Endometrium (tissue), 2 donors: ENCODE measurements at regions not wholly inside any gene's neighbourhood (a gene's known extent, or its start where the extent isn't known, plus 50 kb on each side); places are given as distances from the start of the nearest gene placed in this dataset.
A peak's percentile ranks its signal among the peaks of the same experiment; 100 is the strongest.
"Not testable (repeated sequence)": the region's sequence is repeated elsewhere in the genome, so short reads cannot be mapped to it uniquely, and the experiment has no call there.

Experiments used
- FAIRE-seq: peaks from 2 replicates; lab custom pipeline; 2012; peaks lifted over from hg19 to GRCh38; lab: Jason Lieb, UNC
- donor health status: control.
- donor health status: control.

DNA sequence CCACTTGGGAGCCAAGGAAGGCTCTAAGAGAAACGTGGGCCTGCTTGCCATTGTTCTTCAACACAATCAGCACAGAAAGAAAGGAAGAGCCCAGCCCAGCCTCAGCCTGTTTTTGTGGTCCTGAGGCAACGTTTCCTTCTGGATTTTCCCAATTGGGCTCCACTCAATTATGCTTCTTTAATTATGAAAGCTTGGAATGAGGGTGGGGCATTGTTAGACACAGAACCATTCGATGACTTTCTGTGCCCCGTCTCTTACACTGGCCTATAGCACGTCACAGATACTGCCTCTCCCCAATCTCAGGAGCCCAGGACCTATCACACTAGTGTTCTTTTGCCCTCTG lies 207.4 kb downstream of the ZFP36L2 start:
- no peak for FAIRE-seq

GRCh38 chr2:43018179-43019024 lies 208.0 kb downstream of the ZFP36L2 start:
- no peak for FAIRE-seq

DNA sequence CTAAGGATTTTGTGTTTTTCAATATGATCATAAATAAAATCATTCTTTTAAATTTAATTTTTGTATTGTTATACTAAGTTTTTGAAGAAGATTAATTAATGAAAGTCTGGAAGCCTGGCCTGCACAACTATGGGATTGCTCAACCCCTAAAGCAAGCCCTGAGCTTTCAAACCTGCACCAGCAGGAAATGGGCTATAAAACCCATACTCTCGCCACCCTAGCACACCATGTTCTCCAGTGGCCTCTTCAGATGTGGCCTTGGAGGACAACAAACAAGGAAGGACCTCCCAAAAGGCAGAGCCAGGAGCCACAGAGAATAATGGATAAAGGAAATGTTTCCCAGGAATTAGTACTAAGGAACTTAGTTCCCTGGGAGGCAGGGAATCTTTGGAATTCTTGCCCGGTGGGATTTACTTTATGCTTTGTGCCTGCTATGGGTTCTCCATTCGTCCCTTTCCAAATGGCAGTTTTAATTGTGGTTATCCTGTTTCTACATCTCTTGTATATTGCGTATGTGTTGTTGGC lies 212.5 kb downstream of the ZFP36L2 start:
- no peak for FAIRE-seq

GRCh38 chr2:43012966-43013365 lies 213.4 kb downstream of the ZFP36L2 start:
- FAIRE-seq: peak; percentile 70

DNA sequence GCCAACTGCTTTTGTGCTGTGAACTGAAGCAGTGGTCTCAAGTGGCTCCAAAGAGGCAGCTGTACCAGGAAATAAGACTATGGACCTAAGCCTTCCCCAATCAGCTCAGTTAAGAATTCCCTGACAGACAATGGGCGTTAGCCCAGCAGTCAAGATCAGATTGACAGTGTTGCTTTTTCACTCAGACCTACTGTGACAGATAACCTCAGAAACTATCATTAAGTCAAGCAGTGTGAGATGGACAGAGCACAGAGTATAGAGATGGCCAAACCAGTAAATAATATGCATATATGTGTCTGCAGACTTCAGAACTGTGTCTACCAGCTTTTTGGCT lies 215.3 kb downstream of the ZFP36L2 start:
- FAIRE-seq: no peak

GRCh38 chr2:43010438-43011157 lies 215.8 kb downstream of the ZFP36L2 start:
- no peak for FAIRE-seq

DNA sequence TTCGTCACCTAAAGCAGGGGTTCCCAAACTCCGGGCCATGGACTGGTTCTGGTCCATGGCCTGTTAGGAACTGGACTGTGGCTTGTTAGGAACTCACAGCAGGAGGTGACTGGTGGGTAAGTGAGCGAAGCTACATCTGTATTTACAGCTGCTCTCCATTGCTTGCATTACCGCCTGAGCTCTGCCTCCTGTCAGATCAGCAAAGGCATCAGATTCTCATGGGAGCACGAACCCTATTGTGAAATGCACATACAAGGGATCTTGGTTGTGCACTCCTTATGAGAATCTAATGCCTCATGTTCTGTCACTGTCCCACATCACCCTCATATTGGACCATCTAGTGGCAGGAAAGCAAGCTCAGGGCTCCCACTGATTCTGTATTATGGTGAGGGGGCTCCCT lies 217.0 kb downstream of the ZFP36L2 start:
- FAIRE-seq: no peak

DNA sequence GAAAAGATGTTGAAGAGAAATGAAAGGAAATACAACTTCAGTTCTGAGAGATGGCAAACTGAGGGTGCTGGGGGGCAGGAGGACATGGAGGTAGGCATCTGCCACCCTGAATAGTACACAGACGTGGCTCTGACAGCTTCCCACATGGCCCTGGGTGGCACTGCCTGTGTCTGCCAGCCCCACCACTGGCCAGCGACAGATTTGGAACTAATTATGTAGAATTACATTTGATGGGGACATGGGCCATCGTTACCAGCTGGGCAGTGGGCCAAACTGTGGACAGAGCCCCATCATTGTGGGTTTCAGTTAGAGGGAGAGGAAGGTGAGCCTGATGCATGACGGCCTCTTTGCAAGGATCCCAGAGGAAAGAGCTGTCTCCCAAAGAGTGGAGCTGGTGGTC lies 216.0 kb upstream of the HAAO start:
- no peak for FAIRE-seq

DNA sequence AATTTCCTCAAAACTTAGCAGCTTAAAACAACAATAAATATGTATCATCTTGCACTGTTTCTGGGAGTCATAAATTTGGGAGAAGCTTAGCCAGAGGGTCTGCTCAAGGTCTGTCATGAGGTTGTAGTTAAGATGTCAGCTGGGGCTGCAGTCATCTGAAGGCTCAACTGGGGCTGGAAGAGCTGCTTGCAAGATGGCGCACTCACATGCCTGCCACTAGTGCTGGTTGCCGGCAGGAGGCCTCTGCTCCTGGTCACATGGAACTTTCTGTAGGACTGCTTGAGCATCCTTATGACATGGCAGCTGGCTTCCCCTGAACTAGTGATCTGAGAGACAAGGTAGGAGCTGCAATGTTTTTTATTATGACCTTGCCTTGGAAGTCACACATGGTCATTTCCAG lies 215.5 kb upstream of the HAAO start:
- FAIRE-seq: no peak

GRCh38 chr2:43006834-43007543 lies 214.6 kb upstream of the HAAO start:
- no peak for FAIRE-seq

GRCh38 chr2:43005975-43006833 lies 213.8 kb upstream of the HAAO start:
- no peak for FAIRE-seq

- FAIRE-seq: no peak
These were observed 213.0 kb upstream of the HAAO start for GRCh38 chr2:43005245-43005974.

GRCh38 chr2:43004879-43005244 lies 212.5 kb upstream of the HAAO start:
- FAIRE-seq: no peak

DNA sequence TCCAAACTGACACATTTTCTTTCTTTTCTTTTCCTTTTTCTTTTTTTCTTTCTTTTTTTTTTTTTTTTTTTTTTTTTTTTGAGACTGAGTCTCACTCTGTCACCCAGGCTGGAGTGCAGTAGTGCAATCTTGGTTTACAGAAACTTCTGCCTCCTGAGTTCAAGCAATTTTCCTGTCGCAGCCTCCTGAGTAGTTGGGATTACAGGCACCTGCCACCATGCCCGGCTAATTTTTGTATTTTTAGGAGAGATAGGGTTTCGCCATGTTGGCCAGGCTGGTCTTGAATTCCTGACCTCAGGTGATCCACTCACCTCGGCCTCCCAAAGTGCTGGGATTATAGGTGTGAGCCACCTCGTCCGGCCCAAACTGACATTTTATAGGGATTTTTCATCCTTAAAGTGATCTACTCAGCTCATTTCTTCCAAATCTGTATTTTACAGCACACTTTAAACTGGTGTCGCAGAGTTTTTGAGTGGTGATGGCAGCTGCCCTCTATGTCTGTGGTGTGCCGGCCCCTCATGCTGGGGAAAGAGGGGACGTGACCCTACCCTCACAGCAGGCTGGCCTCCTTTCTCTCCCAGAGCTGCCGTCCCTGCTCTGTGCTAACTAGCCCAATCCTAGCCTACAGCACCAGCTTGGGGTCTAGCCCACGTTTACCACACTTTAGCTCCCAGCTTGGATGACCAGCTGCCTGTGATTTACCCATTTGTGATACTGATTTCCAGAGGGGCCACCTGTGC lies 211.9 kb upstream of the HAAO start:
- not testable (repeated sequence) for FAIRE-seq

DNA sequence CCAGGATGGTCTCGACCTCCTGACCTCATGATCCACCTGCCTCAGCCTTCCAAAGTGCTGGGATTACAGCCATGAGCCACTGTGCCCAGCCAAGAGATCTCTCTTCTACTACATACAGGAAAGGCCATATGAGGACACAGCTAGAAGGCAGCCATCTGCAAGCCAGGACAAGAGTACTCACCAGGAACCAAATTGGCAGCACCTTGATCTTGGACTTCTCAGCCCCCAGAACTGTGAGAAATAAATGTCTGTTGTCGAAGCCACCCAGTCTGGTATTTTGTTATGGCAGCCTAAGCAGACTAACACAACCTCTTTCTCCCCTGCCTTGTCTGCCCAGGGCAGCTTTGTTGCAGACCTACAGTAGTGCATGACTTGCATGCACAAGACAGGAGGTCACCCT lies 211.3 kb upstream of the HAAO start:
- no peak for FAIRE-seq

- no peak for FAIRE-seq
These were observed 209.5 kb upstream of the HAAO start for GRCh38 chr2:43001787-43002468.

GRCh38 chr2:43001055-43001378 lies 208.6 kb upstream of the HAAO start:
- no peak for FAIRE-seq

GRCh38 chr2:43000242-43001054 lies 208.1 kb upstream of the HAAO start:
- no peak for FAIRE-seq

- FAIRE-seq: no peak
These were observed 207.5 kb upstream of the HAAO start for GRCh38 chr2:42999856-43000241.
